HG03520 (cell line): ENCODE measurements at regions not wholly inside any gene's neighbourhood (a gene's known extent, or its start where the extent isn't known, plus 50 kb on each side); places are given as distances from the start of the nearest gene placed in this dataset.
"Not testable (repeated sequence)": the region's sequence is repeated elsewhere in the genome, so short reads cannot be mapped to it uniquely, and the experiment has no call there.

ENCODE experiments used
- ATAC-seq: cut with Tn5 transposase; IDR thresholded peaks from one replicate; pipeline ENCODE4 v1.9.1; 2021; ENCODE audit warnings: mild to moderate bottlenecking, moderate library complexity; ENCODE audit not compliant: unreplicated experiment

DNA sequence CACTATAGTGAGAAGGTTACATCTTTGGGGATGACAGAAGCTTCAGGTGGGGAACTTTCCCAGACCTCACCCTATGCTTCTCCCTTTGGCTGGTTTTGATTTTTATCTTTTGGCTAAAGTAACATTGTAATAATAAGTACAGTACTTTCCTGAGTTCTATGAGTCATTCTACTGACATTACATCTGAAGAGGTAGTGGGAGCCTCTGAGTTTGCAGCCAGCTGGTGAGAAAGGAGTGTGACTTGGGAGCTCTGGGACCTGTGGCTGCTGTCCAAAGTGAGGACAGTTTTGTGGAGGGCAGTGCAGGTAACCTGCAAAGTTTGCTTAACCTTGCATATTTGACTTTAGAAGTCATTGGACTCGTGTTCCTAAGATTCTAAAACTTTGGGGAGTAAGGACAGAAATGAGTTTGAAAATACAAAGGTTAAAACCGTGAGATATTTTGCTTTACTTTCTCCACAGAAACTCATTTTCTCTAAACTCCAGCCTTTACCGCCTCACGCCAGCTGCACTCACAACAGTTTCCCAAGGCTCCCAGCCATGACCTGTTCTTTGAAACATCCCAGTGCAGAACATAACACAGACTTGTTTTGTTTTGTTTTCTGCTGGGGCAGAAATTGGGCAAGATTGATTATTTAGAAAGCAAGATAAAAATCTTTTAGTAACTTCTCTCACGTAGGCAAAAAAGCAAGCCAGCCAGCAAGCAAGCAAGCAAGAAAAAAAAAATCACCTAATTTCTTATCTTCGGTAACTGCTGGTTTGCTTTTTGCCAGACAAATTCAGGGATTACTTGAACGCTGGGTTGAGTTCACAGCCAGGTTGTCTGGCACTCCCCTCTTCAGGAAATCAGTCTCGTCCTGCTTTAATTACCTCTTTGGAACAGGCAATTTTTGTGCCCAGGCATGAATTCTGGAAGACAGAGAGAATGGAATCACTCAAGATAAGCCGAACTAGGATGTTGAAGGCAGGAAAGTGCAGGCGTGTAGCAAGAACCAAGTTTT, 478.3 kb upstream of the ISX start:
- no peak for ATAC-seq

DNA sequence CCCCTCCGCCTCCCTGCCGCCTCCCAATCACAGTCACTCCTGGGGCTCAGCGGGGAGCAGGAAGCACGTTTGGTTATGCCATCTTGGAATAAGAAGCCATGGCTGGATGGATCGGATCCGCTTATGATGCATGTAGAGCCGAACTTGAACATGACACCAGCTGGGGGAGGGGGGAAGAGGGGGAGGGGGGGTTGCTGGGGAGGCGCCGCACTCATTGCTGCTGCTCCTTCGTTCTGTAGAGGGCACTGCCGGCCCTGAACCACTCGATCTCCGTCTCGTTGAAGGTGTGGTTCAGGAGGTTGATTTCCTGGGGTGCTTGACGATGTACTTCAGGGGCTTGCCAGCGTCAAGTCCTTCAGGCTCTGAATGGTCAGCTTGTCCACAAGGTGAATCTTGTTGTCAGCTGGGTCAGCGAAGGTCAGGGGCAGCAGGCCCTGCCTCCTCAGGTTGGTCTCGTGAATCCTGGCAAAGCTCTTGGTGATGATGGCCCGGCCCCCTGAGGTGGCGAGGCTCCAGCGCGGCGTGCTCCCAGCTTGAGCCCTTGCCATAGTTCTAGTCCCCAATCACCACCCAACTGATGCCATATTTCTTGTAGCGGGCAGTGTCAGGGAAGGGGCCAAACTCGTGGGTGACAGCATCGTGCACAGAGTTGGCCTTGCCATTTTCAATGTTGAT, 476.9 kb upstream of the ISX start:
- no peak for ATAC-seq

DNA sequence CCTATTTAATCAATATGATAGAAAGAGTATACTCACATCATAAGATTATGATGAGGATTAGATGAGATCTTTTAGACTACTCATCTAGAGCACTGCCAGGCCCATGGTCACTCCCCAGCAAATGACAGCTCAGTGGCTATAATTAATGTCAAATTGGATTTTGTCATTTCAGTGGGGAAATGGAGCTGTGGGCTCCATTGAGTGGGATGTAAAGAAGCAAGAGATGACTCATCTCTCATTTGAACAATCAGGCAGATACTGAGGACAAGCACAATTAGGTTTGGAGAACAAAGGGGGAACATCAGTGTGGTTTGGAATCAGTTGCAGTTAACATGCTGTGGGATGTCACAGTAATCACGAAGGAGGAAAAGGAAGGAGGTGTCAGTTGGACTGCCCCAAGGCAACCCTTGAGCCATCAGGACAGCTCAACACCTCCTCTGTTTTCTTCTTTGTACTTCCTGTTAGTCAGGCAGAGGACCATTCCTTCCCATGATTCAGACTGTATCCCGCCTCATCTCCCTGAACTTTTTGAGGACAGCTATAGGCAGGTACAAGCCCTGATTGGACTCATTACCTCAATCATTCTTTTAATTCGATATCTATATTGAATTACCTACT, 473.7 kb upstream of the ISX start:
- ATAC-seq, result no peak

DNA sequence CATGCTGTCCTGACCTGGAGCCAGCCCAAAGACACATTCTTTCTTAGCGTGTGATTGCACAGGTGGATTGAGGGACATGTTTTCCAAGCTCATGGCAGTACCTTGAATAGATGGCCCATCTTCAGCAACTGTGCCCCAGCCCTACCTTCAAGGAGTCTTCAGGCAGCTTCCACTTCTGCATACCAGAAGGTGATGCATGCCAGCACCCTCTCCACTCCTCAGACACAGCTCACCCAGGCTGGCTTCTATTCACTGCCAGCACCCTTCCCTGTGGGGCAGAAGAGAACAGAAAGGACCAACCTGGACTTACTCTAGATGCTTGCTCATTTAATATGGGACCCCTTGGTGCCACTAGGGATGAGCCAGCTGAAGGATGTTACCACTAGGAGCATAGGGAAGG, 466.4 kb upstream of the ISX start:
- no peak for ATAC-seq

DNA sequence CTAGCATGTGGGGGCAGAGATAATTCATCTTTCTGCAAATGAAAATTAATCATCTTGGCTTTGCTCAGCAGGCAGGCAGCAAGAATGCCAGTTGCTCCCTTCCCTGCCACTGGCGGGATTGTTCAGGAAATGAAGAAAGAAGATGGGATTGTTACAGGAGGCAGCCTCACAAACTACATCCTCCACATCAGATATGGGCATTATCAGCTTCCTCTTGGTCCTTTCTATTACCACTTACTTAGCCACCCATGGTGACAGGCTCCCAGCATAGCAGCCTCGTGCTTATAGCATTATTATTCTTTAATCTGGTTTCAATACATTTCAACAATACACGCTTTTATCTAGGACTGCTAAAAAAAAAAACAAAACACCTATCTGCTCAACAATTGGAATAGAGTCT, 461.6 kb upstream of the ISX start:
- ATAC-seq, result no peak

DNA sequence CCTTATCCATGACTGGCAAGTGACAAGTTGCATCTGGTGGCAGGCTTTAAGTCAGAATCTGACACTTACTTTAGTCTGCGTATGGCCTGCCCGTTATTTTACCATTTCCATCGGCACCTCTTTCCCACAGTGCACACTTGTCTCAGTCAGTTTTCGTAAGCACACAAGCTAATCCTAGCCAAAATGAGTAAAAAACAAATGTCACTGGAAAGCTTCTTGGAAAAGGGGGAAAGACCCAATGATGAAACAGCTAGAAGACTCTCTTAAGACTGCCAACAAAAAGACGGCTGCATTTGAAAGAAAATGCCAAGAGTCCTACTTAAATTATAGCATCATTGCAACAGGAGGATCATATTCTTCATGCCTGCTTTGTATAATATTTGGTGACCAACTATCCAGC, 457.9 kb upstream of the ISX start:
- ATAC-seq, result no peak

DNA sequence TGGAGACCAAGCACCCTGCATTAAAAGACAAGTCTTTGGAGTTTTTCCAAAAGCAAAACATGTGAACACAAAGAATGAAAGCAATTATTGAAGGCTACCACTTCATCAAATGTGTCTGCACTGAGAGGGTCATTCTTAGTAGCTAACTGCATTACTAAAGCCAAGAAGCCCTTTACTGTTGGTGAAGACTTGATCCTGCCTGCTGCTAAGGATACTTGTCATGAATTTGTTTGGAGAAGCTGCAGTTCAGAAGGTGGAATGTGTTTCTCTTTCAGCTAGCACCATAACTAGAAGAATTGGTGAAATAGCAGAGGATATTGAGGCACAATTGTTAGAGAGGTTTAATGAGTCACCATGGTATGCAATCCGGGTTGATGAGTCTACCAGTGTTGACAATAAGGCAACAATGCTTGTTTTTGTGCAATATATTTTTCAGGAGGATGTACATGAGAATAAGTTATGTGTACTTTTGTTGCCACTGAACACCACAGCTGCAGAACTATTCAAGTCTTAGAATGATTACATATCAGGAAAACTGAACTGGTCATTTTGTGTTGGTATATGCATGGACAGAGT, 457.3 kb upstream of the ISX start:
- no peak for ATAC-seq

DNA sequence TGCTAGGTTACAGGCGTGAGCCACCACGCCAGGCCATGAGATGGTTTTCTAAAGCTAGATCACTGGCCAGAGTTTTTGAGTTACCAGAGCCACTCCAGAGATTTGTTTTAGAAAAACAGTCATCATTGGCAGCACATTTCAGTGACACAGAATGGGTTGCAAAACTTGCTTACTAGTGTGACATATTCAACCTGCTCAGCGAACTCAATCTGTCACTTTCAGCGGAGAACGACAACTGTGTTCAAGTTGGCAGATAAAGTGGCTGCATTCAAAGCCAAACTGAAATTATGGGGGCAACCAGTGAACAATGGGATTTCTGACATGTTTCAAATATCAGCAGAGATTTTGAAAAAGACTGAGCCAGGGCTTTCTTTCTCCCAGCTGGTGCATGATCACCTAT, 456.3 kb upstream of the ISX start:
- ATAC-seq, result no peak

DNA sequence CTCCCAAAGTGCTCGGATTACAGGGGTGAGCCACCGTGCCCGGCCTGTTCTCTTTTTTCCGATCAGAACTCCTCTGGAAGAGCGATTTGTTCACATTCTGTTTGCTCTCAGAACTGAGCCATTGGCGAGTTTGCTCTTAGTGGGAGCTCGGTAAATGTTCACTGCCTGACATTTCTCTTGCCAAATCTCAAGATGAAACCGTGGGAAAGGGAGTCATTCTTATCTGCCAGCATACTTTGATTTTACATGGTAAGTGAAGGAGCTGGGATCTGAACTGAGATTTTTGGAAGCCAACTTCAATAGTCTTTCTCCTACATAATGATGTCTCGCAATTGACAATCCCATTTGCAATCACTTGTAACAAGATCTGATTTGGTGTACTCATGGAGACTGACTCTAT, 445.8 kb upstream of the ISX start:
- ATAC-seq, result no peak

DNA sequence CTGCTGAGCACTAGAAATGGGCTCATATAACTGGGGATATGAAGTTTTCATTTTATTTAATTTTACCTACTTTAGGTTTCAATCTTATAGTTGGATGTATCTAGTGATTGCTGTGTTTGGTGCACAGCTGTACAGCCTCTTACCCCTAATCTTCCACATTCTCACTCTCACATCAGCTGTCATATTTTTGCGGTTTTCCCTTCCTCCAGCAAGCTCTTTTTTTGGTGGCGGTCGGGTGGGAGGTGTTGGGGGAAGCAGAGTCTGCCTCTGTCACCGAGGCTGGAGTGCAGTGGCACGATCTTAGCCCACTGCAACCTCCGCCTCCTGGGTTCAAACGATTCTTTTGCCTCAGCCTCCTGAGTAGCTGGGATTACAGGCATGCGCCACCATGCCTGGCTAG, 445.1 kb upstream of the ISX start:
- no peak for ATAC-seq

DNA sequence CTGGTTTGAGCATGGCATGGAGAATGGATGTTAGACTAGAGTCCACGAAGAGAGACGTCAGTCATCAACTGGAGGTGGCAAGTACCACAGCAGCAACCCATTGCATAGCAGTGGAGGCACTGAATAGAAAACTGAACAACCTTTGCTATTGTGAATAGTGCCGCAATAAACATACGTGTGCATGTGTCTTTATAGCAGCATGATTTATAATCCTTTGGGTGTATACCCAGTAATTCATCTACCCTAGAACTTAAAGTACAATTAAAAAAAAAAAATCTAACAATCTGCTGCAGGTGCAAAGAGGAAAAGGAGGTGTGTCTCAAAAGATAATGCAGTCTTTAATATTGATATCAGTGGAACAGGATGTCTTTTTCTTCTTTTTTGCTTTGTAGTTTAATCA, 443.4 kb upstream of the ISX start:
- ATAC-seq, result no peak

DNA sequence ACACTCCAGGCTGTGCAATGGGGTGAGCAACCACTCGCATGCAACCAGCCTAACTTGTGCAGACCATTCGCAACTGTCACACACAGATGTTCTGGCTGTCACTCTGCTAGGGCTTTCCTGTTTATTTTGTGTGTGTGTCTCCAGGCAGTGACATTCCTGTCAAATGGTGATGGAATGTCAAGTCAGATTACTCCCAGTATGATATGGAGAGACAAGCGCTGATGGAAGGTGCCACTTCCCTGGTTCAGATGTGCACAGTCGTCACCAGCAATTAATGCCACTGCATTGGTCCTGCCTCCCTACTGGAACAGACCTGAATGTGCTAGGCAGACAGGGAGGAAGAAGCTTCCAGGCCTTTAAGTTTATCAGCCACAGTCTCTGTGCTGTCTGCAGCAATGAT, 442.4 kb upstream of the ISX start:
- no peak for ATAC-seq

DNA sequence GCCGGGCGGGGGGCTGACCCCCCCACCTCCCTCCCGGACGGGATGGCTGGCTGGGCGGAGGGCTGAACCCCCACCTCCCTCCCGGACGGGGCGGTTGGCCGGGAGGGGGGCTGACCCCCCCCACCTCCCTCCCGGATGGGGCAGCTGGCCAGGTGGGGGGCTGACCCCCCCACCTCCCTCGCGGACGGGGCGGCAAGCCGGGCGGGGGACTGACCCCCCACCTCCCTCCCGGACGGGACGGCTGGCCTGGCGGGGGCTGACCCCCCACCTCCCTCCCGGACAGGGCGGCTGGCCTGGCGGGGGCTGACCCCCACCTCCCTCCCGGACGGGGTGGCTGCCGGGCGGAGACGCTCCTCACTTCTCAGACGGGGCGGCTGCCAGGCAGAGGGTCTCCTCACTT, 440.1 kb upstream of the ISX start:
- ATAC-seq, result not testable (repeated sequence)

DNA sequence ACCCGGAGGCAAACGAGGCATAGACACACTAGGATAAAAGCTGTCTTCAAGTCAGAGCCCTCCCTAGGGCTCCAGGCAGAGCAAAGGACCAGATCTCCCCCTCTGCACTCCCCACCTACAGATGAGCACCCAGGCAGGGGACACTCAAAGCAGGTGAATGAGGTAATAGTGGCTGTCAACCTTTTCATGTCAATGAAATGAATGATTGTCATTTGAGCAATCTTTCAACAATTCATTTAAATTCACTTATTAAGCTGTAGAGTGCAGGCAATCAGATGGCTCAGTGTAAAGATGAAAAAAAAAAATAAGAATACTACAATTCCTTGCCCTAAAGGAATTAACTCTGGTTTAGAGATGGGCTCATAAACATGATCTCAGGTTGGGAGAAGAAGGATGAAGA, 427.8 kb upstream of the ISX start:
- no peak for ATAC-seq

DNA sequence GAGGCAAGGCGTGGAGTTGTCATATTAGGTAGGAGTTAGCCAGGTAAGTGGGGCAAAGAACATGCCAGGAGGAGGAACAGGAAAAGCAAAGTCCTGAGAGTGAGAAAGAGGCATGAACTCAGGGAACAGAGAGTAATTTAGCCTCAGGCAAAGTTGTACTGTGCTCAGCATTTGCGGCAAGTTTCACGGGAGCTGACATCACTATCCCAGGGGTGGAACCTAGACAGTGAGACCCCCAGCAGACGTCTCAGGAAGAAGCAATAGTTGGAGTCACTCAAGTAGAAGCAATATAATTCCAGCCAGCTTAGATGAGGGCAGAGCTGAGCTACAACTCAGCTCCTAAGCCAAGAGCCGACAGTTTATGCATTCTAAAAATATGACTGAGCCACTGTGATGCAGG, 426.0 kb upstream of the ISX start:
- no peak for ATAC-seq

DNA sequence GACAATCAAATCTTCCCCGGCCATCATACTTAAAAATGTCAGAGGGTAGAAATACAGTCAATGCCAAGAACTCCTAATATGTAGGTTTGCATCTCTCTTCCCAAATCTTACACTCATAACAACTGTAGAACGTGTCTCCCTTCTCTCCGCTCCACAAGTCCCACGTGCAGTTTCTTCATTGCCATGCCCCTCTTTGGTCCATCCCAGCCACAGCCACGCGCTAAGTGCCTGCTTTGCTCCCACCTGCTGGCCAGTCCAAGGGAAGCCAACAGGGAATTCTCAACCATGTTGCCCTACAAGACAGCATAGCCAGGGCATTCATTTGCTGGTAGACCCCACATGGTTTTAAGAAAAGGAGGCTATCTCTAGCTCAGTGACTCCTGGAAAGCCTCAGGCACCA, 420.6 kb upstream of the ISX start:
- no peak for ATAC-seq

DNA sequence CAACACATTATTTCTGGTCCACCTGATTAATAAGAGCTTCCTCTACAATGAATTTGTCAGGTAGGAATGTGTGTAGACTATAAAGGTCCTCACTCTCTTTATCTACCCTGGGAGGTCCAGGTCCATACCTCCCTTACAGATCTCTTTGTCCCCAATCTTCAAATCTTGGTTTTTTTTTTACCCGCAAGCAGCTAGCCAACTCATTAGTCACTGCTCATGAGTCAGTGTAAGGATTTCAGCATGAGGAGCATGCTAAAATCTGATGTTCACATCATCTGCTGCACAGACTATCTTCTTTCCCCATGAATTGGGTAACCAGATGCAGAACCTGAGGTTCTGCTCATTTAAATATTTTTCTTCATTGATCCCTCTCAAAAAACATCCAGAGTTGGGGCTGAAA, 397.0 kb upstream of the ISX start:
- no peak for ATAC-seq

DNA sequence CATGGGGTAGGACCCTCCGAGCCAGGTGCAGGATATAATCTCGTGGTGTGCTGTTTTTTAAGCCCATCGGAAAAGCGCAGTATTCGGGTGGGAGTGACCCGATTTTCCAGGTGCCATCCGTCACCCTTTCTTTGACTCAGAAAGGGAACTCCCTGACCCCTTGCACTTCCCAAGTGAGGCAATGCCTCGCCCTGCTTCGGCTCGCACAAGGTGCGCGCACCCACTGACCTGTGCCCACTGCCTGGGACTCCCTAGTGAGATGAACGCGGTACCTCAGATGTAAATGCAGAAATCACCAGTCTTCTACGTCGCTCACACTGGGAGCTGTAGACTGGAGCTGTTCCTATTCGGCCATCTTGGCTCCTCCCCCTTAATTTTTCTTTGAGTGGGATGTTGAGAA, 382.9 kb upstream of the ISX start:
- not testable (repeated sequence) for ATAC-seq

DNA sequence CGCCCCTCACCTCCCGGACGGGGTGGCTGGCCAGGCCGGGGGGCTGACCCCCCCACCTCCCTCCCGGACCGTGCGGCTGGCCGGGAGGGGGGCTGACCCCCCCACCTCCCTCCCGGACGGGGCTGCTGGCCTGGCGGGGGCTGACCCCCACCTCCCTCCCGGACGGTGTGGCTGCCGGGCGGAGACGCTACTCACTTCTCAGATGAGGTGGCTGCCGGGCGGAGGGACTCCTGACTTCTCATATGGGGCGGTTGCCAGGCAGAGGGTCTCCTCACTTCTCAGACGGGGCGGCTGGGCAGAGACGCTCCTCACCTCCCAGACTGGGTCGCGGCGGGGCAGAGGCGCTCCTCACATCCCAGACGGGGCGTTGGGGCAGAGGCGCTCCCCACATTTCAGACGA, 381.7 kb upstream of the ISX start:
- ATAC-seq, result not testable (repeated sequence)

DNA sequence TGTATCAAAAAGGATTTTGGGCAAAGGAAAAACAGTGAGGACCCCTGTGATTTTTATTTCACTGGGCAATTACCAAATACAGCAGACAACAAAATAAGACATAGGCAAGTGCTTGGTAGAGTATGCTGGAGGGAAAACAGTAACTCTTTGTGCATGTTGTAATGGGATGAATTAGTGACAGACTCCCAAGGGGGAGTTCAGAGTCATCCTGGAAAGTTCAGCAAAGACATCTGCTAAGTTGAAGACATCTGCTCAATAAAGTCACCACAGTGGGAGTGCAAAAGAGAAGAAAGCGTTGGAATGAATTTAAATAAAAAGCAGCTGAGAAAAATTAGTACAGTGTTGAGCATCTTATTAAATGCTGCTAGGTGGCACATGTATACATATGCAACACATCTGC, 378.8 kb upstream of the ISX start:
- no peak for ATAC-seq

DNA sequence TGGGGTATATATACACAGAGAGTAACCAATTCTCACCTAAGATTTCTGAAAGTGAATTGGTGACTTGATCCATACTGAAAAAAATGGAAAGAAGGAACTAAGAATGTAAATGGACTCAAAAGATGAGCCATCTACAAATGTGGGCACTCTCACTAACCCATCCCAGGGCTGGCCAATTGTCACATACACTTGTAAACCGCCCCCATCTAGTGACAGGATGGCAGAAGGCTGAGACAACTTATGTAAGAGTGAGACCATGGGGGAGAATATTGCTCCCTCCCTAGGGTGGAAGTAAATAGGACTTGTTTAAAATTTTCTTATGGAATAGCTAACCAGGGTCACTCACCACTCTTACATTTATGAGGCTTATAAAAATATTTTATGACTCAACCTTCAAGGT, 377.1 kb upstream of the ISX start:
- ATAC-seq, result no peak

DNA sequence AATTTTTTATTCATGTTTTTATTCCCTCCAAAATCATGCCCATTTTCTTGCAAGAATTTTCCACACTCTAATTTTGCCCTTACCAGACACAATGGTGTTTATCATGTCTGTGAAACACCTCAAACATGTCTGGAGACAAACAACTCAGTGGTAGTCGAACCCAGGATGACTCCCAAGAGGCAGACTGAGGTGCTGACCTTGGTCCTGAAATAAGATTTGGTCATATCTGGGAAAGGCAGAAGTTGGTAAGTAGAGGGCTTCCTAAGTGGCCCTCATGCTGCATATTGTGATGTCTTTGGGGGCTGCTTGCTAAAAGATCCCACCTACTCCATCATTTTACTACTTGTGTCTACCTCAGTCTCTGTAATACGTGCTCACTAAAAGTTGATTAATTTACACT, 369.4 kb upstream of the ISX start:
- ATAC-seq, result no peak
